ENCODE measurements at regions not wholly inside any gene's neighbourhood (a gene's known extent, or its start where the extent isn't known, plus 50 kb on each side); places are given as distances from the start of the nearest gene placed in this dataset.

DNA sequence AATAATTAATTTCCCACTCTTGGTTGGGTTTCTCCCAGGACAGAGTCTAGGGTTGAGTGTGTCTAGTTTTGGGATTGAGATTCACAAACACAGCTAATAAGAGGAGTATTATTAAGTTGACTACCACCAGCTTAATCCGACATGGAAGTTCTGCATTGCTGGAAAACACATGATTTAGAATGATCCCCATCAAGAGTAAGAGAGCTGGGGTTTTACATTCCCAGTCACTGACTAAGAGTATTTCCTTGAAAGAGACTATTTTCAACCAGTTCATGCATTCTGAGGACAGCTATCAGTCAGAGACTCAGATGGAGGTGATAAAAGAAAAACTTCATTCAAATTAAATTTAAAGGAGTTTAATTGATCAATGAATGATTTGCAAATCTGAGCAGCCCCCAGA, 334.6 kb upstream of the LRATD1 start:
- DNase-seq: no peak

- no peak for DNase-seq
These were observed 331.2 kb upstream of the LRATD1 start for GRCh38 chr2:14301331-14301730.

- no peak for DNase-seq
These were observed 329.0 kb upstream of the LRATD1 start for GRCh38 chr2:14303366-14304115.

DNA sequence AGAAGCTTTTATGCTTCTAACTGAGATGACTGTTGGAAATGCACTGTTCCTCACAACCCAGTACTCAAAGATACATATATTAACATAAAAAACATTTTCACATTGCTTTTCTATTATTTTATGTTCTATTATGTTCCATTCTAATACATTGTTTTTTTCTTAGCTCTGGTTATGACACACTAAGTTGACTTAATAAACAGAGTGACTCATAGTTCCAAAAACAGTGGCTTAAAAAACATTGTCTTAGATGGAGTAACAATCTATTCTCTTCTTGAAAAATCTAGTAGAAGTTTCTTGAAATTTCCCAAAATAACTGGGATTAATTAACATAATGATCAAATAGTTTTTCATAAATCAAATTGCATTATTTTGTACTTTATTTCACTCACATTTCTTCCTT, 328.2 kb upstream of the LRATD1 start:
- no peak for DNase-seq

GRCh38 chr2:14306268-14306861, 326.2 kb upstream of the LRATD1 start:
- DNase-seq: no peak

GRCh38 chr2:14313341-14313740, 319.2 kb upstream of the LRATD1 start:
- DNase-seq: no peak

- DNase-seq: no peak
These were observed 315.9 kb upstream of the LRATD1 start for GRCh38 chr2:14316594-14316993.

- DNase-seq: no peak
These were observed 311.2 kb upstream of the LRATD1 start for GRCh38 chr2:14321357-14321756.

- DNase-seq: no peak
These were observed 310.2 kb upstream of the LRATD1 start for GRCh38 chr2:14322306-14322705.

- no peak for DNase-seq
These were observed 308.2 kb upstream of the LRATD1 start for GRCh38 chr2:14324308-14324707.

DNA sequence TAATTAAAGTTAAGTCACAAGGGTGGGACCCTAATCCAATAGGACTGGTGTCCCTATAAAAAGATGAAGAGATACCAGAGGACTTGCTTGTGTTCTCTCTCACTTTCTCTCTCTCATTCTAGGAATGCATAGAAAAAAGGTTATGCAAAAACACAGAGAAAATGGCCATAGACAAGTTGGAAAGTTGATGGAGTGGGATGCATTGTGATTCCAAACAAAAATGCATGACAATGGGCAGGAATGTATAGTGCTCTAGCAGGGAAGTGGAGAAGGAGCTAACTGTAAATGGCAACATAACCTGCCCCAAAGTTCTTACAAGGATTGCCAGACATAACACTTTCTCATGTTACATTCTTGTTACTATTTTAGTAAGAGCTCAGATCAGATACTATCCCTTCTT, 301.6 kb upstream of the LRATD1 start:
- DNase-seq: no peak

DNA sequence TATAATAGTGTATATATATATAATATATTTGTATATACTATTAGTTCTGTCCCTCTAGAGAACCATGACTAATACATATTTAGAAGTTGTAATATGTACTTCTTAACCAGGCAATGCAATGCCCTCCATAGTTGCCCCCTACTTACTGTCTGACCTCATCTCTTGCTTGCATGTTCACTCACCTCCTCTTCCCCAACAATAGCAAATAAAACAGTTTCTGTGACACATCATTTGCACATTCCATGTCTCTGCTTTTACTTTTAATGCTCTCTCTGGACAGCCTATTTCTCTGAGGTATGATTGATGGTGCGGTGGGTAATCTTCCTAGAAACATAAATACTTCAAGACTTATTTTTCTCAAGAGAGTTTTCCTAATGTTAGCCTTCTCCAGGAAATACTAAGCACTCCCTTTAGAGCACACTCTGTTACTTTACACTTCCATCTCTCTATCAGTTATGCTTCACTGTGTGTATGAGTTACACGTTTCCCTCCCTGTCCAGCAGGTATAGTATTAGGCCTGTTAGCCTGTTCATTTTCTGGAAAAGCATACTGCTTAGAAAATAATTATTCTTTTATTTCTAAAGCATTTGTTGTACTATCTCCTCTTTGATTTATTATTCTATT, 295.6 kb upstream of the LRATD1 start:
- DNase-seq: no peak

DNA sequence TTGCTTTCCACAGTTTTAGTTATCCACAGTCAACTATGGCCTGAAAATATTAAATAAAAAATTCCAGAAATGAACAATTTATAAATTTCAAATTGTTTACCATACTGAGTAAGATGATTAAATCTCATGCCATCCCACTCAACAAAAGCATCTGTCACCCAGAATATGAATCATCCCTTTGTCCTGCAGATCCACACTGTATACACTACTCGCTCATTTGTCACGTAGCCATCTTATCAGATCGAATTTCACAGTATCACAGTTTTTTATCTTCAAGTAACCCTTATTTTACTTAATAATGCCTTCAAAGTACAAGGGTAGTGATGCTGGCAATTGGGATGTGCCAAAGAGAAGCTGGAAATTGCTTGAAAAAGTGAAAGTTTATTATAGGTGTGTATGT, 291.8 kb upstream of the LRATD1 start:
- DNase-seq: no peak

GRCh38 chr2:14342313-14342712, 290.2 kb upstream of the LRATD1 start:
- DNase-seq: no peak

DNA sequence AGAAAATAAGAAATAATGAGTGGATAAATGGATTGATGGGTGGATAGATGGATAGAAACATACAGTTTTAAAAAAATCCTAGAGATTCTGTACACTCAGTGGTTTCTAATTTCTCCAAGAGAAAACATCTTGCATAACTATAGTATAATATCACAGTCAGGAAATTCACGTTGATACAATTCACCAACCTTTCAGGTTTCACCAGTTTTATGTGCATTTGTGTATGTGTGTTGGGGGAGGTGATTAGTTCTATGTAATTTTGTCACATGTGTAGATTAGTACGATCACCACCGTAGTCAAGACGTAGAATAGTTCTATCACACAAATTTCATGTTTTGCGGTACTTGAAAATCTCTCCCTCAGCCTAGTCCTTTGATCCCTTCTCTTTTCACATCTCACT, 288.2 kb upstream of the LRATD1 start:
- DNase-seq: no peak

DNA sequence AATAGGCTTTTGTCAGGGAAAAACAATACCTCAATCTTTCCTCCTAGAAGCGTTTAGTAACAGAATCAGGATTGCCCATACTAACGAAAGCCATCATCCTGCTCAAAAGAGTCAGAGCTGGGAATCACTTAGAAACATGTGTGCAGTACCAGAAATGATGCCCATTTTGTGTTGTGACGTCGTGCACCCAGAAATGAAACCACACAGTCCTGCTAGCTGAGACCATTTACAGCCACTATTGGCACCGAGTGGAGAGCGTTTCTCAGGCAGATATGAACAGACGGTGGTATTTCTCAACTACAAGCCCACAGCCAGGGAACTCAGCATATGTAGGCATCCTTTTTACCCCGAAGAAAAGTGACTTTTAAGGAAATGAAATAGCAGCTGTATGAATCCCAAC, 284.3 kb upstream of the LRATD1 start:
- DNase-seq: no peak

GRCh38 chr2:14350856-14351255, 281.7 kb upstream of the LRATD1 start:
- DNase-seq: no peak

- no peak for DNase-seq
These were observed 280.4 kb upstream of the LRATD1 start for GRCh38 chr2:14352067-14352466.

GRCh38 chr2:14354231-14354630, 278.3 kb upstream of the LRATD1 start:
- no peak for DNase-seq

- DNase-seq: no peak
These were observed 277.4 kb upstream of the LRATD1 start for GRCh38 chr2:14355102-14355501.

- no peak for DNase-seq
These were observed 274.2 kb upstream of the LRATD1 start for GRCh38 chr2:14358339-14358738.

- no peak for DNase-seq
These were observed 273.7 kb upstream of the LRATD1 start for GRCh38 chr2:14358774-14359173.

GRCh38 chr2:14363137-14363536, 269.4 kb upstream of the LRATD1 start:
- DNase-seq: no peak

- DNase-seq: no peak
These were observed 268.5 kb upstream of the LRATD1 start for GRCh38 chr2:14363976-14364375.

DNA sequence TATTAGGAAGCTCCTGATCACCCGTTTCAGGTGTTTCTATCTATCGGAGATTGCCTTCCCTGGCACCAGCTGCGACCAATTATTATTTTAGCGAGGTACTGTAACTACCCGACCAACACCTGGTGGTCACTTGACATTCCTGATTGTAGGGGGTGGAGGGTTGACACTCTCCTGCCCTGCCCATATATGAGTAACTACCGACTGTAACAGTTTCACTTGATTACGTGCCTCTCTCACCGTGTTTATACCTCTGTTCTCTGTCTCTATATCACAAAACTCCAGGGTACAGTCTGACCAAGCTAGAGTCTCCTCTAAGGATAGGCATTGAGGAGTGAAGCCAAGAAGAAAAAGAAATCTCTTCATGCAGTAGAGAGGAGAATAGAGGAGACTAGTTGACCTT, 268.0 kb upstream of the LRATD1 start:
- DNase-seq: no peak

All from inflammatory macrophage treated with lipopolysaccharide for 1 hour (primary cell).